ENCODE measurements at regions not wholly inside any gene's neighbourhood (a gene's known extent, or its start where the extent isn't known, plus 50 kb on each side); places are given as distances from the start of the nearest gene placed in this dataset.

- no peak for TF ChIP-seq CTCF (IDR thresholded peaks at IDR 0.05; ENCODE audit: extremely low read depth, low read depth, low read length)
- no peak overlapping the region for H3K4me2 ChIP-seq (ENCODE audit: insufficient read depth, low read length)
- H4K20me1 ChIP-seq (ENCODE audit: insufficient read depth, low read length): no peaks in the 10 kb centered on the region
- no peaks in the 10 kb centered on the region for H3K4me1 ChIP-seq (ENCODE audit: insufficient read depth, low read length)
- H3K4me3 ChIP-seq (ENCODE audit: insufficient read depth, low read length): no peak overlapping the region
- no peaks in the 10 kb centered on the region for H3K9me3 ChIP-seq (ENCODE audit: low read depth, low read length)
- H3K27ac ChIP-seq (ENCODE audit: low read depth, low read length): no peak overlapping the region
- H3K36me3 ChIP-seq (ENCODE audit: insufficient read depth, low read length): no peaks in the 10 kb centered on the region
- no peaks in the 10 kb centered on the region for H3K79me2 ChIP-seq (ENCODE audit: insufficient read depth, low read length)
- H2AFZ ChIP-seq (ENCODE audit: low read length): no peak overlapping the region
- H3K27me3 ChIP-seq (ENCODE audit: insufficient read depth, low read length): peaks cover 10% of the 10 kb centered on the region
- no peak for DNase-seq (ENCODE audit: insufficient read length, low spot score, missing footprints)
Observed at GRCh38 chr20:48076247-48076646, 291.0 kb upstream of the SULF2 start.

GRCh38 chr20:48075591-48076174, 290.4 kb upstream of the SULF2 start:
- Histone ChIP-seq H3K4me1 (ENCODE audit: insufficient read depth, low read length) (no peaks in the 10 kb centered on the region), H3K36me3 (ENCODE audit: insufficient read depth, low read length) (no peaks in the 10 kb centered on the region), H3K4me3 (ENCODE audit: insufficient read depth, low read length) (no peak overlapping the region), H3K27me3 (ENCODE audit: insufficient read depth, low read length) (peaks cover 10% of the 10 kb centered on the region), H3K79me2 (ENCODE audit: insufficient read depth, low read length) (no peaks in the 10 kb centered on the region), H4K20me1 (ENCODE audit: insufficient read depth, low read length) (no peaks in the 10 kb centered on the region), H3K27ac (ENCODE audit: low read depth, low read length) (no peak overlapping the region), H2AFZ (ENCODE audit: low read length) (no peak overlapping the region), H3K4me2 (ENCODE audit: insufficient read depth, low read length) (no peak overlapping the region), H3K9me3 (ENCODE audit: low read depth, low read length) (no peaks in the 10 kb centered on the region)
- no peak for TF ChIP-seq CTCF (IDR thresholded peaks at IDR 0.05; ENCODE audit: extremely low read depth, low read depth, low read length)
- DNase-seq (ENCODE audit: insufficient read length, low spot score, missing footprints): no peak

- no peak for DNase-seq (ENCODE audit: insufficient read length, low spot score, missing footprints)
- no peaks in the 10 kb centered on the region for H3K4me1 ChIP-seq (ENCODE audit: insufficient read depth, low read length)
- TF ChIP-seq CTCF (IDR thresholded peaks at IDR 0.05; ENCODE audit: extremely low read depth, low read depth, low read length): no peak
Observed at GRCh38 chr20:48070991-48071652, 285.8 kb upstream of the SULF2 start.

GRCh38 chr20:48069596-48069995, 284.3 kb upstream of the SULF2 start:
- Histone ChIP-seq H3K27ac (ENCODE audit: low read depth, low read length) (no peak overlapping the region), H3K4me3 (ENCODE audit: insufficient read depth, low read length) (no peak overlapping the region), H4K20me1 (ENCODE audit: insufficient read depth, low read length) (no peaks in the 10 kb centered on the region), H3K79me2 (ENCODE audit: insufficient read depth, low read length) (no peaks in the 10 kb centered on the region), H3K4me1 (ENCODE audit: insufficient read depth, low read length) (peaks cover 8% of the 10 kb centered on the region), H3K27me3 (ENCODE audit: insufficient read depth, low read length) (no peaks in the 10 kb centered on the region), H3K4me2 (ENCODE audit: insufficient read depth, low read length) (no peak overlapping the region), H2AFZ (ENCODE audit: low read length) (no peak overlapping the region), H3K36me3 (ENCODE audit: insufficient read depth, low read length) (no peaks in the 10 kb centered on the region), H3K9me3 (ENCODE audit: low read depth, low read length) (no peaks in the 10 kb centered on the region)
- no peak for DNase-seq (ENCODE audit: insufficient read length, low spot score, missing footprints)
- no peak for TF ChIP-seq CTCF (IDR thresholded peaks at IDR 0.05; ENCODE audit: extremely low read depth, low read depth, low read length)

More at GRCh38 chr20:48070991-48071652, 285.8 kb upstream of the SULF2 start:
- no peaks in the 10 kb centered on the region for H3K79me2 ChIP-seq (ENCODE audit: insufficient read depth, low read length)
- H3K27ac ChIP-seq (ENCODE audit: low read depth, low read length): no peak overlapping the region
- no peak overlapping the region for H3K4me3 ChIP-seq (ENCODE audit: insufficient read depth, low read length)
- peaks cover 4% of the 10 kb centered on the region for H3K27me3 ChIP-seq (ENCODE audit: insufficient read depth, low read length)
- no peak overlapping the region for H3K4me2 ChIP-seq (ENCODE audit: insufficient read depth, low read length)
- H4K20me1 ChIP-seq (ENCODE audit: insufficient read depth, low read length): no peaks in the 10 kb centered on the region
- H3K36me3 ChIP-seq (ENCODE audit: insufficient read depth, low read length): no peaks in the 10 kb centered on the region
- no peaks in the 10 kb centered on the region for H3K9me3 ChIP-seq (ENCODE audit: low read depth, low read length)
- H2AFZ ChIP-seq (ENCODE audit: low read length): no peak overlapping the region

Measured in osteoblast (primary cell).